Endodermal cell (in vitro differentiated cells): ENCODE measurements at regions not wholly inside any gene's neighbourhood (a gene's known extent, or its start where the extent isn't known, plus 50 kb on each side); places are given as distances from the start of the nearest gene placed in this dataset.

Experiments
- DNase-seq: peaks from one replicate; pipeline ENCODE4 v3.0.0-alpha.2; 2017
- H3K27ac ChIP-seq: 2 replicates; pipeline ENCODE4 v1.5.1; 2013; ENCODE audit warnings: mild to moderate bottlenecking, low read depth, low read length, moderate library complexity
- H3K27me3 ChIP-seq: 2 replicates; pipeline ENCODE4 v1.6.1; 2013; ENCODE audit warnings: mild to moderate bottlenecking, low read length, moderate library complexity; ENCODE audit not compliant: insufficient read depth, control insufficient read depth, poor library complexity, severe bottlenecking
- H3K36me3 ChIP-seq: 2 replicates; pipeline ENCODE4 v1.7.0; 2013; ENCODE audit warnings: mild to moderate bottlenecking, low read length, moderate library complexity; ENCODE audit not compliant: control insufficient read depth, insufficient read depth
- H3K4me1 ChIP-seq: one replicate; pipeline ENCODE4 v1.7.0; 2013; ENCODE audit warnings: low read length; ENCODE audit not compliant: control insufficient read depth, insufficient read depth
- H3K4me3 ChIP-seq: 2 replicates; pipeline ENCODE4 v1.5.1; 2013; ENCODE audit warnings: mild to moderate bottlenecking, low read length, moderate library complexity
- H3K9ac ChIP-seq: 2 replicates; pipeline ENCODE4 v1.6.1; 2013; ENCODE audit warnings: mild to moderate bottlenecking, low read length, moderate library complexity; ENCODE audit not compliant: poor library complexity, severe bottlenecking; ENCODE audit errors: extremely low read depth
- H3K9me3 ChIP-seq: 2 replicates; pipeline ENCODE4 v1.6.1; 2013; ENCODE audit warnings: mild to moderate bottlenecking, low read length, moderate library complexity; ENCODE audit not compliant: control insufficient read depth
- H3K27ac Mint-ChIP-seq: 2 replicates; pipeline ENCODE4 v1.8.0; 2020; ENCODE audit warnings: mixed read lengths
- H3K27me3 Mint-ChIP-seq: 2 replicates; pipeline ENCODE4 v1.8.0; 2021; ENCODE audit warnings: mild to moderate bottlenecking, mixed read lengths; ENCODE audit not compliant: insufficient read depth
- H3K36me3 Mint-ChIP-seq: 2 replicates; pipeline ENCODE4 v1.8.0; 2020; ENCODE audit warnings: low read depth, mixed read lengths
- H3K4me1 Mint-ChIP-seq: 2 replicates; pipeline ENCODE4 v1.8.0; 2020; ENCODE audit warnings: mixed read lengths
- H3K4me3 Mint-ChIP-seq: 2 replicates; pipeline ENCODE4 v1.8.0; 2020; ENCODE audit warnings: mild to moderate bottlenecking, moderate library complexity, mixed read lengths
- H3K9me3 Mint-ChIP-seq: 2 replicates; pipeline ENCODE4 v1.8.0; 2020; ENCODE audit warnings: mild to moderate bottlenecking, mixed read lengths
- CTCF ChIP-seq: fragments of 200-600 bp; sonication (generic); conservative IDR thresholded peaks from 2 replicates; pipeline ENCODE4 v1.5.0; 2021; ENCODE audit warnings: antibody characterized with exemption, mild to moderate bottlenecking
- whole genome bisulfite sequencing, 2 experiments: methylation state at CpG; one replicate each; pipeline versions ENCODE4 v1.1.5 to v1.1.7; 2013; ENCODE audit warnings: missing lambda C conversion rate in 2 of 2, mixed read lengths in 1 of 2; ENCODE audit not compliant: insufficient coverage in 1 of 2, insufficient read length in 1 of 2; 5-methylcytosine and 5-hydroxymethylcytosine counted together

GRCh38 chr4:58465031-58465430 lies 1354.8 kb upstream of the IGFBP7 start:
- H3K9ac ChIP-seq = no peak overlapping the region
- H3K36me3 ChIP-seq = no peaks in the 10 kb centered on the region
- H3K9me3 ChIP-seq = peaks cover 46% of the 10 kb centered on the region
- DNase-seq = no peak
- H3K4me3 Mint-ChIP-seq = no peak overlapping the region
- WGBS, 2 experiments = 98% methylated on average over 13 of the region's 13 CpGs; no CpG with 5 or more reads in 1 of the 2 experiments
- no peak overlapping the region for H3K27ac ChIP-seq
- H3K27me3 Mint-ChIP-seq = no peaks in the 10 kb centered on the region
- H3K27me3 ChIP-seq = no peaks in the 10 kb centered on the region
- H3K9me3 Mint-ChIP-seq = peaks cover 40% of the 10 kb centered on the region
- H3K4me1 Mint-ChIP-seq = peaks cover 15% of the 10 kb centered on the region
- no peak for TF ChIP-seq CTCF
- no peaks in the 10 kb centered on the region for H3K4me1 ChIP-seq
- H3K27ac Mint-ChIP-seq = no peak overlapping the region
- no peak overlapping the region for H3K4me3 ChIP-seq
- H3K36me3 Mint-ChIP-seq = no peaks in the 10 kb centered on the region

GRCh38 chr4:58456727-58457384 lies 1346.7 kb upstream of the IGFBP7 start:
- no peaks in the 10 kb centered on the region for H3K27me3 Mint-ChIP-seq
- 91 to 95% methylated on average over 6 to 26 of the region's 26 CpGs for WGBS, 2 experiments
- H3K4me3 Mint-ChIP-seq = no peak overlapping the region
- H3K4me1 Mint-ChIP-seq = no peaks in the 10 kb centered on the region
- Histone ChIP-seq H3K9ac (no peak overlapping the region), H3K27me3 (no peaks in the 10 kb centered on the region), H3K36me3 (no peaks in the 10 kb centered on the region), H3K9me3 (no peaks in the 10 kb centered on the region), H3K27ac (no peak overlapping the region), H3K4me3 (no peak overlapping the region), H3K4me1 (no peaks in the 10 kb centered on the region)
- DNase-seq = no peak
- no peaks in the 10 kb centered on the region for H3K36me3 Mint-ChIP-seq
- peaks cover 11% of the 10 kb centered on the region for H3K9me3 Mint-ChIP-seq
- no peak for TF ChIP-seq CTCF
- H3K27ac Mint-ChIP-seq = no peak overlapping the region

DNA sequence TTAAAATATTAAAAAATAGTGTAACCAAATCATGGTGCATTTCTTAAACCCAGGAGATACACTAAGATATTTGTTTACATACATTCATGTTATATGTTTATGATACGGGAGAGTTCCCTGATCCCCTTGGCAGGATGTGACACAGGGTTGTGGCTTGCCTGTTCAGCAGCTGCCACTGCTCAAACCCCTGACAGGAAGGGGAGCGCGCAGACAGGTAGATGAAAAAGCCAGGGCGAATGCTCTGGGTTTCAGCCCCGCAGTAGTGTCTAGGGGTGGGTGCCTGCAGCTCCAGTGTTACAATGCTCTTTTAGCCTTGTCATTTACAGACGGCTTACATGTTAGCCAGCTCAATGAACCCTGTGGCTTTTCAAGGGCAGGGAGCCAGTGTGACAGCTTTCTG lies 1343.8 kb upstream of the IGFBP7 start:
- H3K9me3 Mint-ChIP-seq = peaks cover 13% of the 10 kb centered on the region
- H3K27ac Mint-ChIP-seq = no peak overlapping the region
- Histone ChIP-seq H3K27me3 (no peaks in the 10 kb centered on the region), H3K9me3 (peaks cover 12% of the 10 kb centered on the region), H3K9ac (no peak overlapping the region), H3K4me3 (no peak overlapping the region), H3K4me1 (no peaks in the 10 kb centered on the region), H3K27ac (no peak overlapping the region), H3K36me3 (no peaks in the 10 kb centered on the region)
- whole genome bisulfite sequencing, 2 experiments = 96% methylated on average over 6 of the region's 6 CpGs; no CpG with 5 or more reads in 1 of the 2 experiments
- no peaks in the 10 kb centered on the region for H3K27me3 Mint-ChIP-seq
- no peak overlapping the region for H3K4me3 Mint-ChIP-seq
- peaks cover 2% of the 10 kb centered on the region for H3K36me3 Mint-ChIP-seq
- no peak for DNase-seq
- no peaks in the 10 kb centered on the region for H3K4me1 Mint-ChIP-seq
- no peak for TF ChIP-seq CTCF
